ENCODE measurements at regions not wholly inside any gene's neighbourhood (a gene's known extent, or its start where the extent isn't known, plus 50 kb on each side); places are given as distances from the start of the nearest gene placed in this dataset.

DNA sequence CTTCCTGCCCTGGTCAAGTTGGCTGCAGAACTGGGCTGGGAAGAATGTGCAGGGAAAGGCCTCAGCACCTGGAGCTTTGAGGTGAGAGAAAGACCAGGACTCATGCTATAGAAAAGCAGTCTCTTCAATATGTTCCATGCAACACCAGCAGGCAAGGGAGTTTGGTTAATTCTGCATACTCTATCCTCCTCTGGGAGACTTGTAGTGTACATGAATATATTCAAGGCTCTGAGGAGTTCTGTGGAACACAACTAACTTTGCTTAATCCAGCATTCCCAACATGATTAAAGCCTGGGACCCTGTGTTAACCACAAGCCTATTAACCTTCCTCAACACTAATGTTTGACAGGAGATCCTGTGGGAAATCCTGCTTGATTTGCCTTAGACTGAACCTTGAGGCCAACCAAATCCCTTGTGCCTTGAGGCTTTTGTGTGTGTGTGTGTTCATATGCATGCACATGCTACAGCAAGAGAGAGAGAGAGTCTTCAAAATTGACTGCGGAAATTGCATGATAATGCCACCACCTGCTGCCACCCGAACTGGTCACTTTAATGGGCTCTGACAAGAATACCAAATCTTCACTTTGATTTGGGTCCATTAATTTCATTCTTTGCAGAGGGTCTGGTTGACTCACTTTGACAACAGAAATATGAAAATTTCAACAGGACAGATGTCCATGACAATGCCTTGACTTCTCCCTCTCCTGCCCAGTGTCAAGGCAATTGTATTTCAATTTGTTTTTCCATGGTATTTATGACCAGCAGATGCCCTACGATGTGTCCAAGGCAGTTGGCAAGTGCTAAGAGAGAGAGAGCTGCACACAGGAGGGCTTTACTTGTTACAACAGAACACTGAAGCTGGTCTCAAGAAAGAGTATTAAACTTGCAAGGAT, 238.2 kb upstream of the ZBED5 start:
- Histone ChIP-seq H3K27me3 (replicated peaks; ENCODE audit: control insufficient read depth, insufficient read depth, low read length) (no peaks in the 10 kb centered on the region; the same call in 1 of the 2 replicates), H3K36me3 (ENCODE audit: control insufficient read depth, insufficient read depth, low read length) (no peaks in the 10 kb centered on the region), H3K4me3 (replicated peaks; ENCODE audit: low read depth, low read length) (no peak overlapping the region)
- TF ChIP-seq CTCF (IDR thresholded peaks at IDR 0.05; ENCODE audit: insufficient read depth, low read length, poor library complexity, severe bottlenecking), result no peak
- no peak for DNase-seq (ENCODE audit: extremely low read depth, insufficient read length)

- TF ChIP-seq CTCF (IDR thresholded peaks at IDR 0.05; ENCODE audit: insufficient read depth, low read length, poor library complexity, severe bottlenecking), result no peak
- H3K4me3 ChIP-seq (replicated peaks; ENCODE audit: low read depth, low read length), result no peak overlapping the region
Observed at GRCh38 chr11:11090495-11090894, 232.6 kb upstream of the ZBED5 start.

GRCh38 chr11:11089805-11090204, 232.0 kb upstream of the ZBED5 start:
- no peak for TF ChIP-seq CTCF (IDR thresholded peaks at IDR 0.05; ENCODE audit: insufficient read depth, low read length, poor library complexity, severe bottlenecking)
- Histone ChIP-seq H3K27me3 (replicated peaks; ENCODE audit: control insufficient read depth, insufficient read depth, low read length) (no peaks in the 10 kb centered on the region), H3K36me3 (ENCODE audit: control insufficient read depth, insufficient read depth, low read length) (no peaks in the 10 kb centered on the region), H3K4me3 (replicated peaks; ENCODE audit: low read depth, low read length) (no peak overlapping the region)
- DNase-seq (ENCODE audit: extremely low read depth, insufficient read length), result no peak

More at GRCh38 chr11:11090495-11090894, 232.6 kb upstream of the ZBED5 start:
- no peak for DNase-seq (ENCODE audit: extremely low read depth, insufficient read length)
- Histone ChIP-seq H3K36me3 (ENCODE audit: control insufficient read depth, insufficient read depth, low read length) (no peaks in the 10 kb centered on the region), H3K27me3 (replicated peaks; ENCODE audit: control insufficient read depth, insufficient read depth, low read length) (no peaks in the 10 kb centered on the region)

GRCh38 chr11:11086979-11087378, 229.1 kb upstream of the ZBED5 start:
- Histone ChIP-seq H3K36me3 (ENCODE audit: control insufficient read depth, insufficient read depth, low read length) (no peaks in the 10 kb centered on the region), H3K4me3 (replicated peaks; ENCODE audit: low read depth, low read length) (no peak overlapping the region), H3K27me3 (replicated peaks; ENCODE audit: control insufficient read depth, insufficient read depth, low read length) (no peaks in the 10 kb centered on the region)
- DNase-seq (ENCODE audit: extremely low read depth, insufficient read length), result no peak
- TF ChIP-seq CTCF (IDR thresholded peaks at IDR 0.05; ENCODE audit: insufficient read depth, low read length, poor library complexity, severe bottlenecking), result no peak

GRCh38 chr11:11085580-11085979, 227.7 kb upstream of the ZBED5 start:
- no peak for DNase-seq (ENCODE audit: extremely low read depth, insufficient read length)
- H3K4me3 ChIP-seq (replicated peaks; ENCODE audit: low read depth, low read length), result no peak overlapping the region
- TF ChIP-seq CTCF (IDR thresholded peaks at IDR 0.05; ENCODE audit: insufficient read depth, low read length, poor library complexity, severe bottlenecking), result no peak
- H3K27me3 ChIP-seq (replicated peaks; ENCODE audit: control insufficient read depth, insufficient read depth, low read length), result no peaks in the 10 kb centered on the region
- H3K36me3 ChIP-seq (ENCODE audit: control insufficient read depth, insufficient read depth, low read length), result no peaks in the 10 kb centered on the region
